ENCODE measurements at regions not wholly inside any gene's neighbourhood (a gene's known extent, or its start where the extent isn't known, plus 50 kb on each side); places are given as distances from the start of the nearest gene placed in this dataset.
"Not testable (repeated sequence)": the region's sequence is repeated elsewhere in the genome, so short reads cannot be mapped to it uniquely, and the experiment has no call there.

DNA sequence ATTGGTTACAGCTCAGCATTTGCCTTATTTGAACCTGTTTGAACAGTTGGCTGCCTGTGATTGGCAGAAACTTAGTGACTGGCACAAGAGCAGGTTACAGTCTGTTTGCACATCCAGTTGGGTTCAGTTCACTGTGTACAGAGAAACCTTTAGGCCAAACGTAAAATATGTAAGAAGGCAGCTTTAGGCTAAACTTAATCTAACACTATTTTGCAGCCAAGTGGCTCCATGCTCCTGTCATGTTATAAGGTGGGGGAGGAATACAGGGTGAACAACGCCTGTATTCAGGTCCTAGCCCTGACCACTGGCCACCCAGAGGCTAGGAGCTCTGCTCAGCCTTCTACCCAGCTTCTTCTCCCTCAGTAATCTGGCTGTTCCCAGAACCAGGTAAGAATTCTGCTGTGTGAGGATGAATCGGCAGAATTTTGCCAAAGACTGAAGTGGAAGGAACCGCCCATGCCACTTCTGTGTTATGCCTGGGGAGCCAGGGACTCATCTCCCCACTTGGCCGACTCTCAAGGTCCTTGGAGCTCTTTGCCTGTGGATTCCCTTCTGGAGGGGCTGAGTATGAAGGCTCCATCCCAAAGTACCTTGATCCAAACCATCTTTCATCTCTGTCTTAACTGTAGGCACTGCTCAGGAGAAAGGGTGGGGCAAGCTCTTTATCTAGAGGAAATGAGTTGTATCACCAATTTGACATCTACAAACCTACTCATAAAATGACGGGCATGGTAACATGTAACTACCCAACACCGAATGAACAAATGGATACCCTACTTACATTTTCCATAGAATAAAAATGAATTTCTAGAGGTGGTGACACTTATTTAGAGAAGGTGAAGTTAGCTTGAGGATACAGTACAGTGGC is 164.4 kb upstream of the NAMPT start:
- no peak for DNase-seq (ENCODE audit: low spot score)

DNA sequence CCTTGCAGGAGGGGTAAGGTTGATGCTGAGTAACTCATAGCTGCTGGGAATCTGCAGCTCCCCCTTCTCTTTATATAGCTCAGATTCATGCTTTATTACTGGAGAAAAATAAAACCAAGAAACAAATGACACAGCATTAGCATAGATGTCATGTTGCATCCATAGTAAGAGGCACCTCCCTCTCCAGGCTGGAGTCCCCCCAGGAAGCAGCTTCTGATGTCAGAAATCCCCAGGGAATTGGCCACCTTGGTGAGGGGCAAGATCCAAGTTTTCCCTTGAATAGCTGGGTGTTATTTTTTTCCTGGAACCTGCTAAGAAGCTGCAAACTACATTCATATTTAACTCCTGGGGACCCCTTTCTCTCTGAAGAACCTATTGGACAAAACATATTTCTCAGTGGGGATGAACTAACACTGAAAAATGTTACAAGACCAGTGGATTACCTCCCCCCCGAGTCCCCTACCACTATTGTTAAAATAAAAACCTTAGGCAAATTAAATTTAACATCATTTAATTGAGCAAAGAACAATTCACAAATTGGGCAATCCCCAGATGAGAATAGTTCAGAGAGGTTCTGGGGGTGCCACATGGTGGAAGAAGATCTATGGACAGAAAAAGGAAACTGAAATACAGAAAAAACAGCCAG is 163.7 kb upstream of the NAMPT start:
- no peak for DNase-seq (ENCODE audit: low spot score)

DNA sequence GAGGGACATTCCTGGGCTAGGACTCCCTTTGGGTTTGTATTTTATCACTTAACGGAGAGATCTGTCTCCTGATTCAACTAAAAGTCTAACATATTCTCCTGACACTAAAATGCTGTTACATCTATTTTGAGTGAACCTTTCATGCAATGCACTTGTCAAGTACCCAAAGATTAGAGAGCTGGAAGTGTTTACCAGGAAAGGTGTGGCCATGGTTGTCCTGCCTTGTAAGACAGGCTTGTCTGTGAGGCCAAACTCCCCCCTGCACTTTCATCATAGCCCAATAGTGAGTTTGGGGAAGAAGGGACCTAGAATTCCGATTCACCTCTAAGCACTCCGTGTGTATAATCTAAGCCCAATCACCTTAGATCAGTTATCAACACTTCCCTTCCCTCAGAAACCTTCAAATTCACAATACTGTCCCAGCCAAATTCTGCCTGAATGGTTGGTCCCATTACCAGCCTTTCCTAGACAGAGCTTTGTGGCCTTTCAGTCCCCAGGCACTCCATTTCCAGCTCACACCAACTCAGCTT is 162.6 kb upstream of the NAMPT start:
- no peak for DNase-seq (ENCODE audit: low spot score)

DNA sequence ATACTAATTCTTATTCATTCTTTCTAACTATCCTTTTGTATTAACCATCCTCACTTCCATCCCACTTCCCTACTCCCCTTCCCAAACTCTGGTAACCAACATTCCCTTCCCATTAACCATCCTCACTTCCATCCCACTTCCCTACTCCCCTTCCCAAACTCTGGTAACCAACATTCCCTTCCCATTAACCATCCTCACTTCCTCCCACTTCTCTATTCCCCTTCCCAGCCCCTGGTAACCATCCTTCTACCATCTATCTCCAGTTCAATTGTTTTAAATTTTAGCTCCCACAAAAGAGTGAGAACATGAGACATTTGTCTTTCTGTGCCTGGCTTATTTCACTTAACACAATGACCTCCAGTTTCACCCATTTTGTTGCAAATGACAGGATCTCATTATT is 160.6 kb upstream of the NAMPT start:
- DNase-seq (ENCODE audit: low spot score): not testable (repeated sequence)

DNA sequence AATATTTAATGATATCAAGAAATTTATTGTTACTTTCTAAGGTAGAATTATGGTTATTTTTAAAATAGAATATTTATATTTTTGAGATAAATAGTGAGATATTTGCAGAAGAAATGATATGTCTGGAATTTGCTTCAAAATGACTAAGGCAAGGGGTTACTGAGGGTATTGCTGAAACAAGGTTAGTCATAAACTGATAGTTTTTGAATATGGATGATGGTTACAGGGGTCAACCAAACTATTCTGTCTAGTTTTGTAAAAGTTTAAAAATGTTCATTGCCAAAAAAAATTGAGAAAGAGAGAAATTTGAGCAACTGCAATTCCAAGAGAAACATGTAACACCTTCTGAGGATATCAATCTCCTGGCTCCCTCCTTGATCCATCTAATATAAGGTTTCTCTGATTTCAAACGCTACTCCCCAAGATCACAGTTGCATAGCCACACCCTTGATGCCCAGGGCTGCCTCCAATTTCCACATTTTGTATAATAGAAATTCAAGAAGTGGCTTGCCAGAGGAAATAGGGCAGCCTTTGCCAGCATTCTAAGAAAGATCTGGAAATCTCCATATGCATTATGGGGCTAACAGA is 159.4 kb upstream of the NAMPT start:
- DNase-seq (ENCODE audit: low spot score): no peak

DNA sequence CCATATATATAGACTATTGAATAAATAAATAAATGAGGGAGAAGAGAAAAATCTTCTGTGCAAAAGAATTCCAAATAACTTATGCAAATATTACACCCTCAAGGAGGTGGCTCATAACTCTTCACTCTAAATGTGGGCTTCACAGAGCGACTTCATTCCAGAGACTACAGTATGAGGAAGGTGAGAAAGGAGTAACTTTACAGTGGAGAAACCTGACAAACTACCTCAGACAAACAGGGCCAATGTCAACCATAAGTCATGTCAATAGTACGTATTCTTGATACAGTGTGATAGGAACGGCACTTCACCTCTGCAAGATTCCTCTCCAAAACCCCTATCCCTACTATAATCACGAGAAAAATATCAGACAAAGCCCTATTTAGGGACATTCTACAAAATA is 158.4 kb upstream of the NAMPT start:
- DNase-seq (ENCODE audit: low spot score): no peak

DNA sequence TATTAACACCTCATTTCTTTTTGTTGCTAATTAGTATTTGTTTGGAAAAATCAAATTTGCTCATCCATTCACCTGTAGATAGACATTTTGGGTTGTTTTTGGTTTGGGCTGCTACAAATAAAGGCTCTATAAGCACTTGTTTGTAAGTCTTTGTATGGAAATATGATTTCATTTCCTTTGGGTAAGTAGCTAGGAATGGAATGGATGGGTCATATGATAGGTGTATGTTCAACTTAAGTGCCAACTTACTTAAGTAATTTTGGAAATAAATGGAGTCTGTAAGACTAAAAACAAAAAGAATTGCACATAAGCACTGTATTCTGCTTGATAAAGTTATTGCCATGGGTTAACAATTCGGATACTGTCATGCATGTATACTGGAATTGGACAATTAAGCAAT is 157.7 kb upstream of the NAMPT start:
- no peak for DNase-seq (ENCODE audit: low spot score)

DNA sequence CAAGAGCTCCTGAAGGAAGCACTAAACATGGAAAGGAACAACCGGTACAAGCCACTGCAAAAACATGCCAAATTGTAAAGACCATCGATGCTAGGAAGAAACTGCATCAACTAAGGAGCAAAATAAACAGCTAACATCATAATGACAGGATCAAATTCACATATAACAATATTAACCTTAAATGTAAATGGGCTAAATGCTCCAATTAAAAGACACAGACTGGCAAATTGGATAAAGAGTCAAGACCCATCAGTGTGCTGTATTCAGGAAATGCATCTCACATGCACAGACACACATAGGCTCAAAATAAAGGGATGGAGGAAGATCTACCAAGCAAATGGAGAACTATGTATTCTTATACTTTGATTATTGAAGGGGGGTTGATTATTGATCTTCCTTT is 156.6 kb upstream of the NAMPT start:
- not testable (repeated sequence) for DNase-seq (ENCODE audit: low spot score)

DNA sequence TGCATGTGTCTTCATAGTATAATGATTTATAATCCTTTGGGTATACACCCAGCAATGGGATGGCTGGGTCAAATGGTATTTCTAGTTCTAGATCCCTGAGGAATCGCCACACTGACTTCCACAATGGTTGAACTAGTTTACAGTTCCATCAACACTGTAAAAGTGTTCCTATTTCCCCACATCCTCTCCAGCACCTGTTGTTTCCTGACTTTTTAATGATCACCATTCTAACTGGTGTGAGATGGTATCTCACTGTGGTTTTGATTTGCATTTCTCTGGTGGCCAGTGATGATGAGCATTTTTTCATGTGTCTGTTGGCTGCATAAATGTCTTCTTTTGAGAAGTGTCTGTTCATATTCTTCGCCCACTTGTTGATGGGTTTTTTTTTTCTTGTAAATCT is 152.2 kb upstream of the NAMPT start:
- not testable (repeated sequence) for DNase-seq (ENCODE audit: low spot score)

DNA sequence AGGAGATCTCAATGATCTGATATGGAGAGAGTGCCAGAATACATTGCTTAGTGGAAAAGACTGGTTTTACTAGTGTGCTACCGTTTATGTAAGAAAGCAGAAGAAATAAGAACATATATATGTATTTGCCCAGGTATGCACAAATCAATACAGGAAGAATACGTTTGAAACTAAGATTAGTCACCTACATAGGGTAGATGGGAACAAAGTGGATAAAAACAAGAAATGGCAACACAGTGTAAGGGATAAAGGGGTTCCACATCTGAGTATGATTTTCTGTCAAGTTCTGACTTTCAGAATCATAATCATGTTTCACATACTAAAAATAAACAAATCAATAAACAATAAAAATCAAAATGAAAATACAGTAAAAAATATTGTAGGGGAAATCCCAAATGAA is 148.6 kb upstream of the NAMPT start:
- DNase-seq (ENCODE audit: low spot score): no peak

DNA sequence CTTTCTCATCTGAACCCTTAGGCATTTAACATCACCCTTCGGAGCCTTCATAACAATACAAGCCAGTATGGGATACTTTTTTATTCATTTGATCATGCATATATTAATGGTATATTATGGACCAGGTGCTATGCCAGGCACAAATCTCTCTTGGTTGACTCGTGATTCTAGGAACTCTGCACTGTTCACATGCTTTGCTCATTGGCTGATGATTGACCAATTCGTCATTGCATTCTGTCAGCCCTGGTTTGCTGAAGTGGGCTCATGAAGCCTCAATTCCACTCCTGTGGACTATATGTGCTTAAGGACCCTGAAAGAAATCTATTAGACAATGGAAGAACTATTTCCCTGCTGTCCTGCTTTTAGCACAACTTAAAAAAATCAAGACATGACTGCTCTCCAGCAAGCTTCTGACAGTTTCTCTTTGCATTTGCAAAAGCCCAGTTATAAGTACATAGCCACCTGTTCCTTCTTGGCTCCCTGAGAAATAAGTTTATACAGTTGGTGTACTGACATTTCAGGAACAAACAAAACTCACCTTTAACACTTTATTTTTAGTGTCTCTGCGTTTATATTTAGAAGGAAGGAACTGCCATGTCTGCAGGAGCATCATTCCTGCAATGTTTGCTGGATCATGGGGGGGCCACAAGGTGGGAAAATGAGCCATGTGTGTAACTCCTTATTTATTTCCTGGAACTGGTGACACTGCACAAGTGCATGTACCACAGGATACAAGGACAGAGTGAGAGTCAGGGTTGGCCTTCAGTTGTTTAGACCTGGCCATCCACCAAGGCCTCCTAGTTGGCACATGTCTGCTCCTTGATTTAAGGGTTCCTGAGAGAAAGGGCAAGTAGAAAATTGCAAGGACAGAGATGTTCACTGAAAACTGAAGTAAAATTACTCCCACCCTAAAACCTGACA is 146.0 kb upstream of the NAMPT start:
- DNase-seq (ENCODE audit: low spot score): no peak

DNA sequence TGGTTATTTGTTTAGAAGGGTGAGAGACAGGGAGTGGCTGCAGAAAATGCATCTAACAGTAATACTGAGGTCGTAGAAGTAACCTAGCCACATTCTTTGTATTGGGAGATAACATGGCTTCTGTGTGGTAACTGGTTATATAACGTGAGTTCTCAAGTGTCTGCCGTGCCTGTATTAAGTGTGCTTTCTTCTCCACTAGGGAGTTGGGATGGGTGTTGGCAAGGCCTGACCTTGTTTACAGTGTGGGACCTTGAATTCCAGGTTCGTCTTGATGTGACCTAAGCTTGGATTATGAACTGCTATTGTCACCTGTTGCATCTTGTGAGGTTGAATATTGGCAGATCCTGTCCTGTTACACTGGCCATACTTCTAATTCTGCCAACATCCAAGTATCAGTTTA is 145.3 kb upstream of the NAMPT start:
- DNase-seq (ENCODE audit: low spot score): no peak

DNA sequence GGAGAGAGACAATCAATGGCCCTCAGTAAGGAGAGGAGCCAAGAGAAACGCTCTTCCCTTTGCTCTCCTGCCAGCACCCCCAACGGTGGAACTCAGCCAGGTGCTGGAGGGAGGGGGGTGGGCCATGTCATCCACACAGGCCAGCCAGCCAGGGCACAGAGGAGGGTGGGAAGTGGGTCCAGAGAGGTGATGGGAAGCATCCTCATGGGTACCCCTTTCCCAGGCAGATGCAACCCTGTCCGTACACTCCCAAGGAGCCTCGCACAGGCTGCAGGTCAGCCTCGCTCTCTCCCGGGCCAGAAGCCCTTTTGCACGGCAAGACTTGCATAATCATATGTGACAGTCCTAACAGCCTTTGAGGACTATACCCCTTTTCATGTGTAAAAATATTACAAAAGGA is 142.0 kb upstream of the NAMPT start:
- DNase-seq (ENCODE audit: low spot score): no peak

DNA sequence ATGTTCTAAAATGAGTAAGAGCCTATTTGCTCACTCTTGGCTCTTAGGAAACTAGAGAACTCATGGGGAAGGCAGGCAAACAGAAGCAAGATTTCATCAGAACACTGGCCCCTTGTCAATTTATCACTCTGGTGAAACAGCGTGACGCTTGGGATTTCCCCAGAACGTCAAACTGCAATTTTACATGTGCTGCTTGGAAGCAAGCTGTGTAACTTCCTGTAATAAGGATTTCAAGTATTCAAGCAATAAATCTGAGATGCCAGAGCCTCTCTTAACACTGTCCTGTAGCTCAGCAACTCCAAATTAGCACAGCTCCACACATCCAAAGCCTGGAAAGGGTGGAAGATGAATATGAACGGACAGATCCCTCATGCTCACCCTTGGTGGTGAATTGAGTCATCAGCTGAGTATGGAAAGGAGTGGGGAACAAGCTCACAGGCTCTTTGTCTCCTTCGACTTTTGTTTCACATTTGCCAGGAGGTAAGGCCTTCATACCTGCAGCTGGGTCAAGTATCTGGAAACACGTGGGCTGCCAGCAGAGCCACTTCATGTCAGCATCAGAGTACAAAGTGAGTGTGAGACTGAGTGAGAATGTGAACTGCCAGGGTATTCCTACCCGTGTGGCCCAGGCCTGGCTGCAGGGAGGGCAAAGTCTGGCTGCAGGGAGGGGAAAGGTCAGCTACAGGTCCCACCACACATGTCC is 140.4 kb upstream of the NAMPT start:
- DNase-seq (ENCODE audit: low spot score): peak; percentile 67

DNA sequence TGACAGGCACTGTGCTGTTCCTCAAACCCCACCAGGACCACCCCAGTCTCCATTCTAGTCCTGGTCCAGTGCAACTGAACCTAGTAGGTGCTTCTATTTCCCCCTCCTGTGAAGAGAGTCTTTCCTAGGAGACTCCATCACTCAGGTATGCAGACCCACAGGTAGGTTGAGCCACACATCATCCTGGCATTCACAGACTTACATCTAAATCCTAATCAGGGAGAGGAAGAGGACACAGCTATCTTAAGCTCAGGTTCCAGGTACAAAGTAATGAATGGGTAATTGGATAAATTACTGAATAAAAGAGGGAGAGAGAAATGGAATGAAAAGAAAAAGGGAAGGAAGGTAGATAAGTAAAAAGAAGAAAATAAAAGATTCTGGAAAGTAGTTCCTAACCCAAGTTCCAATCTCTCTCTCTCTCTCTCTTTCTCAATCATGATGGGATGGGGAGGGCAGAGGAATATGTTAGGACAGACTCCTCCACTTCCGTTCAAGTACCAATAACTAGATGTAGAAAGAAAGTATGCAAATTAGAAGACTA is 139.8 kb upstream of the NAMPT start:
- DNase-seq (ENCODE audit: low spot score): no peak

DNA sequence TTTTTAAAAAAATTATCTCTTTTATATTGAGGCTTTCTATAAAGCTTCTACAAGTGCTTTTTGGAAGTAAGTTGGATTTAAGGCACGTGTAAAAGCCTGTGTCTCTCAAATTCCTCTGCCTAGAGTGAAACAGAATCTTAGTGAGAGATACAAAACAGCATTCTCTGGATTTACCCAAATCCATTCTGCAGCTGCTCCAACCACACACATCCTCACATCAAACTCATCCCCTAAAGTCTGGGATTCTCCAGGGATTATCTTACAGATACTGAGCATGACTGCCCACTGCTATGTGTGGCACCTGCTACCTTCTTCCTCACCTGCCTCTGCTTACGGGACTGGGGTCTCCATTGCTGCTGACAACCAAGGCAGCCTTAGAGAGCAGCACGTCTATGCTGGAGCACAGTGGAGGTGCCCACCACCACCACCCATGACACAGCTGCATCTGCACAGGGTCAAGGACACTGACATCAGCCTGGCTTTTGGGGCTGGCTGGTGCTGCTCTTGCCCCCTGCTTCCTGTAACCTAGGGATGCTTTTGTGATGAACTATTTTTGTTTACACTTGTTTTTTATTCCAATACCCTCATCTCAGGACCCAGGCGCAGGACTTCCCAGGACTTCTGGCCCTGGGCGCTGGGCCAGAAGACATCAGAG is 139.2 kb upstream of the NAMPT start:
- DNase-seq (ENCODE audit: low spot score): no peak

DNA sequence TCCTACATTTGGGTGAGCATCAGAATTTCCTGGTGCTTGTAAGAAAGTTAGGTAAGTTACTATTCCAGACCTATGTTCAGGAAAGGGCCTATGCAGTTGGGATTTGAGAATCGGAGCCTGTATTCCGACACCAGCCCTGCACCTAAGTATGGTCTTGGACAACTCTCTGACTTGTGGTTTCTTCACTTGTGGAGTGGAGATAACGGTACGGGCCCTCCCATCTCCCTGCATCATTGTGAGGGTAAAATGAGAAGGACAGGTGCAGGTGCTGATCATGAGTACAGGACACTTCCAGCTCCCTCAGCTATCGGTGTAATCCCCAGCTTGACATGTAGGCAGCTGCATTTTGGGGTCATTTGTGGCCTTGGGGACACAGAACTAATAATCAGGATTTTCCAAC is 138.3 kb upstream of the NAMPT start:
- DNase-seq (ENCODE audit: low spot score): no peak

DNA sequence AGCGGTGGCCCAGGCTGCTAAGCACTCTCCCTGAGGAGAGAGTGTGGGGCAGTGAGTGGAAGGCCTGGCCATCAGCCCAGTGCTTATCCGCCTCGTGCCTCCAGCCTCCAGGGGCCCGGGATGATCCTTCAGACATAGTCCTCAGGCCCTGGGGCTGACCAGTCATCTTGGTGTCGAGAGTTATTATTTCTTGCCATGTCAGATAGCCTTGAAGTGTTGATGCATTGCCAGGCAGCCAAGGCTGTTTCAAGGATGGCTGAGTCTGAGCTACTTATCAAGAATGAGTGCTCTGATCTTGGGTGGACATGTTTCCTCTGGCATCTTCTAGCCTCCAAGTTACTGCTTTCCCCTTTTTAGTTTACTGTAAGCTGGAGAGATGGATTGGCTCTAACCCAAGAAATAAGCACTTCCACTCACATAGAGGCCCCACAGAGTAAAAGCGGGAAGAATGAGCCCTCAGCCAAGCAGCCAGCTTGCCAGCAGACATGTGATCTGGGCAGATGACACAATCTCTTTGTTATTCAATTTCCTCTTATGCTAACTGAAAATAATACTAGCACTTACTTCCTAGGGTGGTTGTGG is 136.5 kb upstream of the NAMPT start:
- DNase-seq (ENCODE audit: low spot score): peak; percentile 78

DNA sequence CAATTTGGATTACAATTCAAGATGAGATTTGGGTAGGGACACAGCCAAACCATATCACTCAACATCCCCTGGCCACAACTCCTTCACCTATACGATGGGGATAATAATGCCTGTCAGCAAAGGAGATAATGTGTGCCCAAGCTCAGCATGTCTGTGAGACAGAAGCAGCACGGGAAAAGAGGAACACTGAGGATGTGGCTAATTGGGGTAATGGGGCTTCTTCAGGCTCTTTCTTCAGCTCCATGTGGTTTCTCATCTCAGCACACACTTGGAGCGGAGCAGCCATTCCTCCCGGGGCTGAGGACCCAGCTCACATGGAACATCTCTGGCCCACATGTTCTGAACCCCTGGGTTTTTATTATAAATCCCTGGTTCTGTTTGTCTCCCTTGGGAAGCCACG is 136.0 kb upstream of the NAMPT start:
- no peak for DNase-seq (ENCODE audit: low spot score)

DNA sequence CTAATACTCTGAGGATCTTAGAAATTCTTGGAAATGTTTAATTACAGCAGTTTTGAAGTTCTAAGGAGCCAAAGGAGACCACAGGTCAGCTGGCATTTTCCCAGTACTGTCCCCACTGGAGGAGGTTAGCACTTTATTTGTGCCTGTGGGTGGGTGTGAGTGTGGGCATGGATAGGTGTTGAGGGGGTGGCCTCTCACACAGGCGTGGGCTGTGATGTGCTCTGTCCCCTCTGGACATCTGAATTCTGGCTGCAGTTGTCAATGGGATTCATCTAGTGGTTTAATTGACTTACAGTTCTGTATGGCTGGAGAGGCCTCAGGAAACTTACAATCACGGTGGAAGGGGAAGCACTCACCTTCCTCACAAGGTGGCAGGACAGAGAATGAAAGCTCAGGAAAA is 135.4 kb upstream of the NAMPT start:
- no peak for DNase-seq (ENCODE audit: low spot score)

Measured in Ammon's horn (tissue), 1 donor.